LNCaP clone FGC (cell line): ENCODE measurements at regions not wholly inside any gene's neighbourhood (a gene's known extent, or its start where the extent isn't known, plus 50 kb on each side); places are given as distances from the start of the nearest gene placed in this dataset.
"Not testable (repeated sequence)": the region's sequence is repeated elsewhere in the genome, so short reads cannot be mapped to it uniquely, and the experiment has no call there.

Experiments used
- DNase-seq: peaks from one replicate; pipeline ENCODE4 v3.0.0-alpha.2; 2011; ENCODE audit warnings: low read depth
- H3K4me3 ChIP-seq: 2 replicates; pipeline ENCODE4 v1.5.1; 2011; ENCODE audit warnings: mild to moderate bottlenecking, low read depth, low read length, control low read depth
- CTCF ChIP-seq: IDR thresholded peaks from 2 replicates; pipeline ENCODE4 v1.5.1; 2012; ENCODE audit warnings: mild to moderate bottlenecking; ENCODE audit not compliant: control insufficient read depth, insufficient read depth; ENCODE audit errors: extremely low read depth

- TF ChIP-seq CTCF: no peak
- no peak for DNase-seq
- no peak overlapping the region for H3K4me3 ChIP-seq
These were observed 177.3 kb downstream of the ID4 start for GRCh38 chr6:20014508-20014907.

GRCh38 chr6:20020526-20020925 lies 183.4 kb downstream of the ID4 start:
- TF ChIP-seq CTCF: no peak

GRCh38 chr6:20021795-20022194 lies 184.6 kb downstream of the ID4 start:
- no peak for DNase-seq
- no peak for TF ChIP-seq CTCF

More at GRCh38 chr6:20020526-20020925, 183.4 kb downstream of the ID4 start:
- no peak overlapping the region for H3K4me3 ChIP-seq
- no peak for DNase-seq

GRCh38 chr6:20023549-20024315 lies 186.6 kb downstream of the ID4 start:
- not testable (repeated sequence) for H3K4me3 ChIP-seq, DNase-seq

More at GRCh38 chr6:20021795-20022194, 184.6 kb downstream of the ID4 start:
- H3K4me3 ChIP-seq: no peak overlapping the region

- no peak for TF ChIP-seq CTCF
- H3K4me3 ChIP-seq: no peak overlapping the region
- no peak for DNase-seq
These were observed 187.1 kb downstream of the ID4 start for GRCh38 chr6:20024316-20024673.

GRCh38 chr6:20024978-20025377 lies 187.3 kb downstream of the MBOAT1 start:
- no peak overlapping the region for H3K4me3 ChIP-seq
- 0 out of 2 replicates have a peak, but pooled peaks have one; percentile 3 for TF ChIP-seq CTCF
- DNase-seq: no peak

- DNase-seq: no peak
- H3K4me3 ChIP-seq: no peak overlapping the region
- no peak for TF ChIP-seq CTCF
These were observed 186.6 kb downstream of the MBOAT1 start for GRCh38 chr6:20025681-20026080.
